ENCODE measurements at regions not wholly inside any gene's neighbourhood (a gene's known extent, or its start where the extent isn't known, plus 50 kb on each side); places are given as distances from the start of the nearest gene placed in this dataset.
A peak's percentile ranks its signal among the peaks of the same experiment; 100 is the strongest.

- H3K27me3 ChIP-seq: no peaks in the 10 kb centered on the region
- no peaks in the 10 kb centered on the region for H3K36me3 ChIP-seq
- DNase-seq: no peak
- H3K4me1 ChIP-seq: no peaks in the 10 kb centered on the region
- no peak overlapping the region for H3K4me3 ChIP-seq
- no peaks in the 10 kb centered on the region for H3K9me3 ChIP-seq (replicated peaks)
- H3K27ac ChIP-seq: no peak overlapping the region
These were observed 892.0 kb upstream of the CELF2 start for GRCh38 chr10:10125676-10126075.

GRCh38 chr10:10126218-10126617, 891.5 kb upstream of the CELF2 start:
- Histone ChIP-seq H3K4me3 (no peak overlapping the region), H3K27ac (no peak overlapping the region), H3K27me3 (no peaks in the 10 kb centered on the region), H3K9me3 (replicated peaks) (no peaks in the 10 kb centered on the region), H3K36me3 (no peaks in the 10 kb centered on the region), H3K4me1 (no peaks in the 10 kb centered on the region)
- DNase-seq: no peak

GRCh38 chr10:10128387-10128786, 889.3 kb upstream of the CELF2 start:
- no peak for DNase-seq
- Histone ChIP-seq H3K27me3 (no peaks in the 10 kb centered on the region), H3K27ac (no peak overlapping the region), H3K36me3 (no peaks in the 10 kb centered on the region), H3K9me3 (replicated peaks) (no peaks in the 10 kb centered on the region), H3K4me1 (no peaks in the 10 kb centered on the region), H3K4me3 (no peak overlapping the region)

- H3K4me1 ChIP-seq: no peaks in the 10 kb centered on the region
These were observed 887.0 kb upstream of the CELF2 start for GRCh38 chr10:10130686-10131085.

GRCh38 chr10:10132009-10132408, 885.7 kb upstream of the CELF2 start:
- Histone ChIP-seq H3K27ac (no peak overlapping the region), H3K9me3 (replicated peaks) (no peaks in the 10 kb centered on the region), H3K36me3 (no peaks in the 10 kb centered on the region), H3K4me1 (no peaks in the 10 kb centered on the region), H3K4me3 (no peak overlapping the region), H3K27me3 (no peaks in the 10 kb centered on the region)
- DNase-seq: no peak

More at GRCh38 chr10:10130686-10131085, 887.0 kb upstream of the CELF2 start:
- no peak for DNase-seq
- Histone ChIP-seq H3K27ac (no peak overlapping the region), H3K36me3 (no peaks in the 10 kb centered on the region), H3K4me3 (no peak overlapping the region), H3K9me3 (replicated peaks) (no peaks in the 10 kb centered on the region), H3K27me3 (no peaks in the 10 kb centered on the region)

- Histone ChIP-seq H3K9me3 (replicated peaks) (no peaks in the 10 kb centered on the region), H3K4me1 (no peaks in the 10 kb centered on the region), H3K36me3 (no peaks in the 10 kb centered on the region), H3K27me3 (no peaks in the 10 kb centered on the region), H3K4me3 (no peak overlapping the region), H3K27ac (no peak overlapping the region)
- DNase-seq: no peak
These were observed 884.4 kb upstream of the CELF2 start for GRCh38 chr10:10133281-10133680.

- no peak overlapping the region for H3K4me3 ChIP-seq
- no peaks in the 10 kb centered on the region for H3K27me3 ChIP-seq
- DNase-seq: no peak
These were observed 879.0 kb upstream of the CELF2 start for GRCh38 chr10:10138685-10139084.

GRCh38 chr10:10141782-10142382, 875.8 kb upstream of the CELF2 start:
- H3K27ac ChIP-seq: no peak overlapping the region
- no peaks in the 10 kb centered on the region for H3K4me1 ChIP-seq
- no peak for DNase-seq
- H3K4me3 ChIP-seq: no peak overlapping the region
- no peaks in the 10 kb centered on the region for H3K9me3 ChIP-seq (replicated peaks)
- no peaks in the 10 kb centered on the region for H3K36me3 ChIP-seq
- H3K27me3 ChIP-seq: no peaks in the 10 kb centered on the region

More at GRCh38 chr10:10138685-10139084, 879.0 kb upstream of the CELF2 start:
- no peaks in the 10 kb centered on the region for H3K36me3 ChIP-seq
- no peak overlapping the region for H3K27ac ChIP-seq
- H3K9me3 ChIP-seq (replicated peaks): no peaks in the 10 kb centered on the region
- H3K4me1 ChIP-seq: no peaks in the 10 kb centered on the region

- Histone ChIP-seq H3K36me3 (no peaks in the 10 kb centered on the region), H3K9me3 (replicated peaks) (no peaks in the 10 kb centered on the region), H3K27me3 (no peaks in the 10 kb centered on the region), H3K4me3 (no peak overlapping the region), H3K27ac (no peak overlapping the region), H3K4me1 (no peaks in the 10 kb centered on the region)
- no peak for DNase-seq
These were observed 871.1 kb upstream of the CELF2 start for GRCh38 chr10:10146604-10147003.

- Histone ChIP-seq H3K36me3 (no peaks in the 10 kb centered on the region), H3K4me1 (no peaks in the 10 kb centered on the region), H3K4me3 (no peak overlapping the region), H3K27me3 (no peaks in the 10 kb centered on the region), H3K9me3 (replicated peaks) (no peaks in the 10 kb centered on the region), H3K27ac (no peak overlapping the region)
- DNase-seq: no peak
These were observed 867.8 kb upstream of the CELF2 start for GRCh38 chr10:10149899-10150298.

GRCh38 chr10:10156917-10157600, 860.6 kb upstream of the CELF2 start:
- H3K4me3 ChIP-seq: no peak overlapping the region
- H3K27ac ChIP-seq: no peak overlapping the region
- DNase-seq: peak in 1 of 2 experiments; percentile 2
- H3K9me3 ChIP-seq (replicated peaks): no peaks in the 10 kb centered on the region
- H3K4me1 ChIP-seq: no peaks in the 10 kb centered on the region
- H3K36me3 ChIP-seq: no peaks in the 10 kb centered on the region
- H3K27me3 ChIP-seq: no peaks in the 10 kb centered on the region

GRCh38 chr10:10160821-10161312, 856.8 kb upstream of the CELF2 start:
- H3K36me3 ChIP-seq: no peaks in the 10 kb centered on the region
- no peak overlapping the region for H3K4me3 ChIP-seq
- no peaks in the 10 kb centered on the region for H3K9me3 ChIP-seq (replicated peaks)
- no peaks in the 10 kb centered on the region for H3K4me1 ChIP-seq
- DNase-seq: no peak
- no peak overlapping the region for H3K27ac ChIP-seq
- H3K27me3 ChIP-seq: no peaks in the 10 kb centered on the region

- Histone ChIP-seq H3K4me1 (no peaks in the 10 kb centered on the region), H3K36me3 (no peaks in the 10 kb centered on the region), H3K4me3 (no peak overlapping the region), H3K27ac (no peak overlapping the region), H3K9me3 (replicated peaks) (no peaks in the 10 kb centered on the region), H3K27me3 (no peaks in the 10 kb centered on the region)
- no peak for DNase-seq
These were observed 852.8 kb upstream of the CELF2 start for GRCh38 chr10:10164848-10165247.

- DNase-seq: no peak
- Histone ChIP-seq H3K9me3 (replicated peaks) (no peaks in the 10 kb centered on the region), H3K4me1 (no peaks in the 10 kb centered on the region), H3K36me3 (no peaks in the 10 kb centered on the region), H3K4me3 (no peak overlapping the region), H3K27ac (no peak overlapping the region), H3K27me3 (no peaks in the 10 kb centered on the region)
These were observed 852.3 kb upstream of the CELF2 start for GRCh38 chr10:10165415-10165814.

- Histone ChIP-seq H3K4me3 (no peak overlapping the region), H3K27me3 (no peaks in the 10 kb centered on the region), H3K36me3 (no peaks in the 10 kb centered on the region), H3K9me3 (replicated peaks) (no peaks in the 10 kb centered on the region), H3K4me1 (no peaks in the 10 kb centered on the region), H3K27ac (no peak overlapping the region)
- DNase-seq: no peak
These were observed 839.2 kb upstream of the CELF2 start for GRCh38 chr10:10178476-10178875.

GRCh38 chr10:10193848-10194247, 823.8 kb upstream of the CELF2 start:
- Histone ChIP-seq H3K4me3 (no peak overlapping the region), H3K9me3 (replicated peaks) (no peaks in the 10 kb centered on the region), H3K27ac (no peak overlapping the region), H3K27me3 (no peaks in the 10 kb centered on the region), H3K36me3 (no peaks in the 10 kb centered on the region), H3K4me1 (no peaks in the 10 kb centered on the region)
- no peak for DNase-seq

Data from SJCRH30 (cell line).